ENCODE measurements at regions not wholly inside any gene's neighbourhood (a gene's known extent, or its start where the extent isn't known, plus 50 kb on each side); places are given as distances from the start of the nearest gene placed in this dataset.

DNA sequence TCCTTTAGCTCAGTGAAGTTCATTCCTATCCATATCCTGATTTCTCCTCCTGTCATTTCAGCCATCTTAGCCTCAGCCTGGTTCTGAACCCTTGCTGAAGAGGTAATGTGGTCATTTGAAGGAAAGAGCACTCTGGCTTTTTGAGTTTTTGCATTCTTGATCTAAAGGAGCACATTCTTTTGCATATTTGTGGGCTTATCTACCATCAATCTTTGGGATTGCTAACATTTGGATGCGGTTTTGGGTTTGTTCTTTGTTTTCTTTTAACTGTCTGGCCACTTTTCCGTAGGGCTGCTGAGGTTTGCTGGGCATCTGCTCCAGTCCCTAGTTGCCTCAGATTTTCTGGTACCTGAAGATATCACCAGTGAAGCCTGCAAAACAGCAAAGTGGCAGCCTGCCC lies 238.3 kb downstream of the EPM2A start:
- H3K9ac ChIP-seq (ENCODE audit: low read length) = no peak overlapping the region
- H3K4me2 ChIP-seq (ENCODE audit: low read depth, low read length) = no peak overlapping the region
- H3K9me3 ChIP-seq (replicated peaks; ENCODE audit: insufficient read depth, low read length) = no peaks in the 10 kb centered on the region
- H3K9me2 ChIP-seq (replicated peaks; ENCODE audit: insufficient read depth, low read length) = no peaks in the 10 kb centered on the region
- no peak overlapping the region for H3K27ac ChIP-seq (ENCODE audit: low read length)
- H3K27me3 ChIP-seq (replicated peaks; ENCODE audit: insufficient read depth, low read length) = no peaks in the 10 kb centered on the region
- H3K36me3 ChIP-seq (replicated peaks; ENCODE audit: insufficient read depth, low read length) = no peaks in the 10 kb centered on the region
- H3K4me3 ChIP-seq (ENCODE audit: low read length) = no peak overlapping the region
- H4K20me1 ChIP-seq (ENCODE audit: insufficient read depth, low read length) = no peaks in the 10 kb centered on the region
- no peak overlapping the region for H2AFZ ChIP-seq (ENCODE audit: low read length)
- H3K79me2 ChIP-seq (ENCODE audit: low read length) = no peaks in the 10 kb centered on the region
- no peaks in the 10 kb centered on the region for H3F3A ChIP-seq (ENCODE audit: insufficient read depth, low read length)
- TF ChIP-seq EZH2 (optimal IDR thresholded peaks at IDR 0.05; ENCODE audit: low read depth, low read length) (no peak), EZH2phosphoT487 (IDR thresholded peaks at IDR 0.05; ENCODE audit: low read length) (no peak)
- TF ChIP-seq, protein P1, sequence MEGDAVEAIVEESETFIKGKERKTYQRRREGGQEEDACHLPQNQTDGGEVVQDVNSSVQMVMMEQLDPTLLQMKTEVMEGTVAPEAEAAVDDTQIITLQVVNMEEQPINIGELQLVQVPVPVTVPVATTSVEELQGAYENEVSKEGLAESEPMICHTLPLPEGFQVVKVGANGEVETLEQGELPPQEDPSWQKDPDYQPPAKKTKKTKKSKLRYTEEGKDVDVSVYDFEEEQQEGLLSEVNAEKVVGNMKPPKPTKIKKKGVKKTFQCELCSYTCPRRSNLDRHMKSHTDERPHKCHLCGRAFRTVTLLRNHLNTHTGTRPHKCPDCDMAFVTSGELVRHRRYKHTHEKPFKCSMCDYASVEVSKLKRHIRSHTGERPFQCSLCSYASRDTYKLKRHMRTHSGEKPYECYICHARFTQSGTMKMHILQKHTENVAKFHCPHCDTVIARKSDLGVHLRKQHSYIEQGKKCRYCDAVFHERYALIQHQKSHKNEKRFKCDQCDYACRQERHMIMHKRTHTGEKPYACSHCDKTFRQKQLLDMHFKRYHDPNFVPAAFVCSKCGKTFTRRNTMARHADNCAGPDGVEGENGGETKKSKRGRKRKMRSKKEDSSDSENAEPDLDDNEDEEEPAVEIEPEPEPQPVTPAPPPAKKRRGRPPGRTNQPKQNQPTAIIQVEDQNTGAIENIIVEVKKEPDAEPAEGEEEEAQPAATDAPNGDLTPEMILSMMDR (IDR thresholded peaks at IDR 0.05; ENCODE audit: low read length) = no peak
- DNase-seq = no peak
- H3K4me1 ChIP-seq (ENCODE audit: low read length) = no peaks in the 10 kb centered on the region

GRCh38 chr6:145498425-145498824 lies 236.9 kb downstream of the EPM2A start:
- no peak for DNase-seq
- no peaks in the 10 kb centered on the region for H3K9me2 ChIP-seq (replicated peaks; ENCODE audit: insufficient read depth, low read length)
- no peaks in the 10 kb centered on the region for H3K36me3 ChIP-seq (replicated peaks; ENCODE audit: insufficient read depth, low read length)
- H4K20me1 ChIP-seq (ENCODE audit: insufficient read depth, low read length) = no peaks in the 10 kb centered on the region
- no peak overlapping the region for H3K9ac ChIP-seq (ENCODE audit: low read length)
- TF ChIP-seq, protein P1 (IDR thresholded peaks at IDR 0.05; ENCODE audit: low read length) = no peak
- no peak for TF ChIP-seq EZH2 (optimal IDR thresholded peaks at IDR 0.05; ENCODE audit: low read depth, low read length)
- no peak for TF ChIP-seq EZH2phosphoT487 (IDR thresholded peaks at IDR 0.05; ENCODE audit: low read length)
- H3K27ac ChIP-seq (ENCODE audit: low read length) = no peak overlapping the region
- H3K9me3 ChIP-seq (replicated peaks; ENCODE audit: insufficient read depth, low read length) = no peaks in the 10 kb centered on the region
- H3K27me3 ChIP-seq (replicated peaks; ENCODE audit: insufficient read depth, low read length) = no peaks in the 10 kb centered on the region
- no peak overlapping the region for H3K4me3 ChIP-seq (ENCODE audit: low read length)
- no peak overlapping the region for H3K4me2 ChIP-seq (ENCODE audit: low read depth, low read length)
- no peaks in the 10 kb centered on the region for H3K79me2 ChIP-seq (ENCODE audit: low read length)
- no peak overlapping the region for H2AFZ ChIP-seq (ENCODE audit: low read length)
- H3K4me1 ChIP-seq (ENCODE audit: low read length) = no peaks in the 10 kb centered on the region
- no peaks in the 10 kb centered on the region for H3F3A ChIP-seq (ENCODE audit: insufficient read depth, low read length)

DNA sequence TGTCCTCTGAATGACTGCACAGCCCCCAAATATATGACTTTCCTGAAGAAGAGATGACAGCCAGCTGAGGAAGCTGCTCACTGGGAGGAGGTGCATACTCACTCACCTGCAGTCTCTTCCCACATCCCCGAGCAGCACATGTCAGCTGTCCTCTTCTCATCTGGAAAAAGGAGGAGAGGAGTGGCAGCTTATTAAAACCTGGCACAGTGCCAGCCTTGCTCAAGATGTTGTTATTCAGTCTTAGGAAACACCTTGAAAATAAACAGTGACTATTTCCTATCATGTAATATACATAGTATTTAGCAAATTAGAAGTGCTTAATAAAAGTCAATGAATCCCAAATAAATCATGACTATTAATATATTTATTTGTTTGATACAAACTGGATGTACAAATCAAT lies 232.9 kb downstream of the EPM2A start:
- no peaks in the 10 kb centered on the region for H3F3A ChIP-seq (ENCODE audit: insufficient read depth, low read length)
- H3K9me3 ChIP-seq (replicated peaks; ENCODE audit: insufficient read depth, low read length) = no peaks in the 10 kb centered on the region
- H3K9me2 ChIP-seq (replicated peaks; ENCODE audit: insufficient read depth, low read length) = no peaks in the 10 kb centered on the region
- H3K27ac ChIP-seq (ENCODE audit: low read length) = no peak overlapping the region
- no peak overlapping the region for H3K4me3 ChIP-seq (ENCODE audit: low read length)
- no peaks in the 10 kb centered on the region for H3K4me1 ChIP-seq (ENCODE audit: low read length)
- DNase-seq = no peak
- no peaks in the 10 kb centered on the region for H3K27me3 ChIP-seq (replicated peaks; ENCODE audit: insufficient read depth, low read length)
- TF ChIP-seq, protein P1 (IDR thresholded peaks at IDR 0.05; ENCODE audit: low read length) = no peak
- TF ChIP-seq EZH2 (optimal IDR thresholded peaks at IDR 0.05; ENCODE audit: low read depth, low read length) (no peak), EZH2phosphoT487 (IDR thresholded peaks at IDR 0.05; ENCODE audit: low read length) (no peak)
- H3K36me3 ChIP-seq (replicated peaks; ENCODE audit: insufficient read depth, low read length) = no peaks in the 10 kb centered on the region
- H2AFZ ChIP-seq (ENCODE audit: low read length) = no peak overlapping the region
- H4K20me1 ChIP-seq (ENCODE audit: insufficient read depth, low read length) = no peaks in the 10 kb centered on the region
- no peaks in the 10 kb centered on the region for H3K79me2 ChIP-seq (ENCODE audit: low read length)
- H3K4me2 ChIP-seq (ENCODE audit: low read depth, low read length) = no peak overlapping the region
- H3K9ac ChIP-seq (ENCODE audit: low read length) = no peak overlapping the region
